Endothelial cell of umbilical vein (primary cell): ENCODE measurements at regions not wholly inside any gene's neighbourhood (a gene's known extent, or its start where the extent isn't known, plus 50 kb on each side); places are given as distances from the start of the nearest gene placed in this dataset.

ENCODE experiments used
- BruUV-seq: library from RNA; stranded (reverse); fragments of 400-500 nt; replicated peaks from 2 replicates; lab custom pipeline; 2021; lab: Mats Ljungman, UMichigan
- CTCF ChIA-PET: fragments of 300-600, 350-600 bp; sonication (Branson Sonifier 250); formaldehyde crosslinking; loops from one replicate; lab custom pipeline; 2021; ENCODE audit warnings: antibody characterized with exemption, inconsistent platforms; lab: Charles Lee
- POLR2A ChIA-PET: fragments of 300-600, 350-600 bp; sonication (Branson Sonifier 250); formaldehyde crosslinking; loops from one replicate; lab custom pipeline; 2021; ENCODE audit warnings: antibody characterized with exemption, inconsistent platforms; lab: Charles Lee
- DNase-seq: peaks from one replicate; pipeline ENCODE4 v3.0.0-alpha.2; 2011; ENCODE audit warnings: low read depth, low spot score
- FAIRE-seq: peaks from 2 replicates; lab custom pipeline; 2011; peaks lifted over from hg19 to GRCh38; lab: Jason Lieb, UNC
- H2AFZ ChIP-seq: 2 replicates; pipeline ENCODE4 v1.6.0; 2012; ENCODE audit warnings: low read depth, low read length, control low read depth, inconsistent platforms
- H3K27ac ChIP-seq: 2 replicates; pipeline ENCODE4 v1.5.1; 2011; ENCODE audit warnings: low read depth, mild to moderate bottlenecking, control low read depth, low read length, moderate library complexity; ENCODE audit not compliant: insufficient read depth
- H3K27me3 ChIP-seq, 2 experiments: 2 replicates each; pipeline versions ENCODE4 v1.6.0 to v1.6.1; 2011; ENCODE audit warnings: low read length in 2 of 2, mixed read lengths in 1 of 2; ENCODE audit not compliant: control insufficient read depth in 2 of 2, insufficient read depth in 2 of 2
- H3K36me3 ChIP-seq, 2 experiments: 2 replicates in 1 of 2; 3 replicates in 1 of 2; pipeline ENCODE4 v1.5.1; 2011; ENCODE audit warnings: low read length in 2 of 2, mild to moderate bottlenecking in 1 of 2, moderate library complexity in 1 of 2; ENCODE audit not compliant: control insufficient read depth in 2 of 2, insufficient read depth in 2 of 2; ENCODE audit errors: extremely low read depth in 1 of 2
- H3K4me1 ChIP-seq: 3 replicates; pipeline ENCODE4 v1.5.1; 2011; ENCODE audit warnings: mild to moderate bottlenecking, low read length; ENCODE audit not compliant: control insufficient read depth, insufficient read depth; ENCODE audit errors: extremely low read depth
- H3K4me2 ChIP-seq: 2 replicates; pipeline ENCODE4 v1.6.1; 2011; ENCODE audit warnings: low read length, control low read depth, mixed read lengths; ENCODE audit not compliant: insufficient read depth
- H3K4me3 ChIP-seq, 3 experiments: fragments of 200-600 bp in 1 of 3; sonication (generic), shearing (Covaris generic) in 1 of 3; replicated peaks in 1 of 3; 2 replicates each; pipeline ENCODE4 v1.5.1; 2011 to 2016; ENCODE audit warnings: control low read depth in 3 of 3, low read length in 3 of 3, mild to moderate bottlenecking in 2 of 3, inconsistent platforms in 1 of 3, low read depth in 1 of 3, moderate library complexity in 1 of 3; ENCODE audit not compliant: insufficient read depth in 1 of 3
- H3K79me2 ChIP-seq: 2 replicates; pipeline ENCODE4 v1.6.0; 2012; ENCODE audit warnings: low read length, inconsistent platforms; ENCODE audit not compliant: control insufficient read depth, insufficient read depth
- H3K9ac ChIP-seq: replicated peaks from 2 replicates; pipeline ENCODE3; 2011; ENCODE audit warnings: low read length, control low read depth; ENCODE audit not compliant: insufficient read depth; ENCODE audit errors: extremely low read depth
- H3K9me1 ChIP-seq: replicated peaks from 3 replicates; pipeline ENCODE4 v1.6.0; 2011; ENCODE audit warnings: mild to moderate bottlenecking, low read length; ENCODE audit not compliant: control insufficient read depth, insufficient read depth; ENCODE audit errors: extremely low read depth
- H3K9me3 ChIP-seq: replicated peaks from 2 replicates; pipeline ENCODE4 v1.5.1; 2012; ENCODE audit warnings: low read length, inconsistent platforms; ENCODE audit not compliant: control insufficient read depth, insufficient read depth
- H4K20me1 ChIP-seq: replicated peaks from 2 replicates; pipeline ENCODE3; 2011; ENCODE audit warnings: mild to moderate bottlenecking, low read length; ENCODE audit not compliant: control insufficient read depth, insufficient read depth; ENCODE audit errors: extremely low read depth
- EZH2 ChIP-seq: IDR thresholded peaks from 2 replicates; pipeline ENCODE4 v1.6.1; 2012; ENCODE audit warnings: borderline replicate concordance, low read depth, mild to moderate bottlenecking, moderate library complexity, low read length, inconsistent platforms; ENCODE audit not compliant: severe bottlenecking
- FOS ChIP-seq: IDR thresholded peaks from 2 replicates; pipeline ENCODE4 v1.6.1; 2011; ENCODE audit warnings: mild to moderate bottlenecking, low read length, moderate library complexity, borderline replicate concordance; ENCODE audit not compliant: insufficient read depth
- GATA2 ChIP-seq: IDR thresholded peaks from 2 replicates; pipeline ENCODE4 v1.7.0; 2011; ENCODE audit warnings: low read depth, mild to moderate bottlenecking, moderate library complexity, mixed read lengths, low read length; ENCODE audit not compliant: insufficient read length, insufficient read depth
- JUN ChIP-seq: IDR thresholded peaks from 2 replicates; pipeline ENCODE4 v1.6.1; 2011; ENCODE audit warnings: borderline replicate concordance, low read depth; ENCODE audit not compliant: insufficient read length, insufficient read depth
- MAX ChIP-seq: IDR thresholded peaks from 2 replicates; pipeline ENCODE4 v1.6.1; 2011; ENCODE audit not compliant: insufficient read depth, insufficient read length
- MYC ChIP-seq: IDR thresholded peaks from one replicate; pipeline ENCODE4 v1.6.1; 2011; ENCODE audit warnings: mild to moderate bottlenecking, low read depth, low read length
- POLR2A ChIP-seq: IDR thresholded peaks from 2 replicates; pipeline ENCODE4 v1.6.1; 2012; ENCODE audit warnings: low read depth, mild to moderate bottlenecking, control low read depth, low read length
- POLR2AphosphoS5 ChIP-seq: IDR thresholded peaks from 2 replicates; pipeline ENCODE4 v1.6.1; 2012; ENCODE audit warnings: low read depth, mild to moderate bottlenecking, control low read depth, low read length, moderate library complexity; ENCODE audit not compliant: insufficient read depth
- dilution Hi-C: fragments of 300-500 bp; cut with MboI; formaldehyde crosslinking; loops from one replicate; pipeline ENCODE4 v1.15.0; 2019; ENCODE audit warnings: low sequenced_read_pairs; ENCODE audit not compliant: extremely low pct_ligation_motif_present
- intact Hi-C: fragments of 100-400 bp; cut with micrococcal nuclease; formaldehyde crosslinking; loops from one replicate; pipeline ENCODE4 v1.10.0; 2022
- TF ChIP-seq, protein P1 (sequence below), 2 donors: IDR thresholded peaks; 1 replicate in 1 of 2; 2 replicates in 1 of 2; pipeline ENCODE4 v1.5.1; 2011; ENCODE audit warnings: low read length in 2 of 2, mild to moderate bottlenecking in 2 of 2, moderate library complexity in 2 of 2, control low read depth in 1 of 2, inconsistent platforms in 1 of 2, low read depth in 1 of 2; ENCODE audit not compliant: insufficient read depth in 1 of 2; ENCODE audit errors: extremely low read depth in 1 of 2

- no peak overlapping the region for H3K27ac ChIP-seq
- no peaks in the 10 kb centered on the region for H3K79me2 ChIP-seq
- no peaks in the 10 kb centered on the region for H4K20me1 ChIP-seq
- H3K4me1 ChIP-seq = no peaks in the 10 kb centered on the region
- dilution Hi-C loops = no loop called here
- DNase-seq (no peak), FAIRE-seq (no peak)
- H2AFZ ChIP-seq = no peak overlapping the region
- no peaks in the 10 kb centered on the region for H3K27me3 ChIP-seq
- no peak for TF ChIP-seq FOS
- TF ChIP-seq JUN = no peak
- no peak for TF ChIP-seq GATA2
- no peak for TF ChIP-seq MYC
- TF ChIP-seq MAX = no peak
- TF ChIP-seq, protein P1, sequence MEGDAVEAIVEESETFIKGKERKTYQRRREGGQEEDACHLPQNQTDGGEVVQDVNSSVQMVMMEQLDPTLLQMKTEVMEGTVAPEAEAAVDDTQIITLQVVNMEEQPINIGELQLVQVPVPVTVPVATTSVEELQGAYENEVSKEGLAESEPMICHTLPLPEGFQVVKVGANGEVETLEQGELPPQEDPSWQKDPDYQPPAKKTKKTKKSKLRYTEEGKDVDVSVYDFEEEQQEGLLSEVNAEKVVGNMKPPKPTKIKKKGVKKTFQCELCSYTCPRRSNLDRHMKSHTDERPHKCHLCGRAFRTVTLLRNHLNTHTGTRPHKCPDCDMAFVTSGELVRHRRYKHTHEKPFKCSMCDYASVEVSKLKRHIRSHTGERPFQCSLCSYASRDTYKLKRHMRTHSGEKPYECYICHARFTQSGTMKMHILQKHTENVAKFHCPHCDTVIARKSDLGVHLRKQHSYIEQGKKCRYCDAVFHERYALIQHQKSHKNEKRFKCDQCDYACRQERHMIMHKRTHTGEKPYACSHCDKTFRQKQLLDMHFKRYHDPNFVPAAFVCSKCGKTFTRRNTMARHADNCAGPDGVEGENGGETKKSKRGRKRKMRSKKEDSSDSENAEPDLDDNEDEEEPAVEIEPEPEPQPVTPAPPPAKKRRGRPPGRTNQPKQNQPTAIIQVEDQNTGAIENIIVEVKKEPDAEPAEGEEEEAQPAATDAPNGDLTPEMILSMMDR (IDR thresholded peaks at IDR 0.05; ENCODE audit: extremely low read depth in 1 of 2, insufficient read depth in 1 of 2, low read depth in 1 of 2, low read length in 2 of 2) = no peak
- no peak for TF ChIP-seq EZH2
- TF ChIP-seq POLR2AphosphoS5 = no peak
- TF ChIP-seq POLR2A = no peak
- no peak overlapping the region for H3K9ac ChIP-seq
- no TSS peak for BruUV-seq
- H3K4me3 ChIP-seq = no peak overlapping the region
- ChIA-PET POLR2A (no interaction called here), CTCF (no interaction called here)
- no peak overlapping the region for H3K4me2 ChIP-seq
- H3K9me3 ChIP-seq = peaks cover 2% of the 10 kb centered on the region
- H3K36me3 ChIP-seq = no peaks in the 10 kb centered on the region
- intact Hi-C loops = no loop called here
- no peaks in the 10 kb centered on the region for H3K9me1 ChIP-seq
Measured at GRCh38 chr9:135209852-135210251, 122.4 kb downstream of the OLFM1 start.
